Effector memory CD8-positive, alpha-beta T cell (primary cell): ENCODE measurements at regions not wholly inside any gene's neighbourhood (a gene's known extent, or its start where the extent isn't known, plus 50 kb on each side); places are given as distances from the start of the nearest gene placed in this dataset.
"Not testable (repeated sequence)": the region's sequence is repeated elsewhere in the genome, so short reads cannot be mapped to it uniquely, and the experiment has no call there.

ENCODE experiments used
- ATAC-seq: fragments of 150-1000 bp; cut with Tn5 transposase; replicated peaks from 2 replicates; pipeline ENCODE4 v1.10.0; 2021; ENCODE audit warnings: mild to moderate bottlenecking, moderate library complexity
- DNase-seq, 3 experiments: peaks; one replicate each; pipeline ENCODE4 v3.0.0; 2021
- H3K27ac Mint-ChIP-seq, 2 donors: one replicate each; pipeline ENCODE4 v1.8.0; 2022; ENCODE audit warnings: mild to moderate bottlenecking in 2 of 2, mixed read lengths in 2 of 2, moderate library complexity in 2 of 2
- H3K27me3 Mint-ChIP-seq, 2 donors: one replicate each; pipeline ENCODE4 v1.8.0; 2022; ENCODE audit warnings: mixed read lengths in 2 of 2
- H3K36me3 Mint-ChIP-seq: one replicate; pipeline ENCODE4 v1.8.0; 2022; ENCODE audit warnings: mild to moderate bottlenecking, moderate library complexity, mixed read lengths; ENCODE audit not compliant: insufficient read depth
- H3K4me1 Mint-ChIP-seq, 2 donors: one replicate each; pipeline ENCODE4 v1.8.0; 2022; ENCODE audit warnings: low read depth in 2 of 2, mixed read lengths in 2 of 2
- H3K4me3 Mint-ChIP-seq, 2 donors: one replicate each; pipeline ENCODE4 v1.8.0; 2022; ENCODE audit warnings: mild to moderate bottlenecking in 2 of 2, mixed read lengths in 2 of 2, moderate library complexity in 2 of 2
- H3K9me3 Mint-ChIP-seq, 2 donors: one replicate each; pipeline ENCODE4 v1.8.0; 2022; ENCODE audit warnings: mixed read lengths in 2 of 2

- no peak overlapping the region for H3K4me3 Mint-ChIP-seq
- no peak overlapping the region for H3K27ac Mint-ChIP-seq
- peaks cover 38 to 57% of the 10 kb centered on the region in 2 donors for H3K27me3 Mint-ChIP-seq
- ATAC-seq = no peak
- H3K36me3 Mint-ChIP-seq = no peaks in the 10 kb centered on the region
- peaks cover 0 to 5% of the 10 kb centered on the region in 2 donors for H3K9me3 Mint-ChIP-seq
- H3K4me1 Mint-ChIP-seq = no peaks in the 10 kb centered on the region
- DNase-seq = no peak
Measured at GRCh38 chr19:31064491-31064890, 284.7 kb downstream of the TSHZ3 start.

- Mint-ChIP-seq H3K4me3 (no peak overlapping the region), H3K27ac (no peak overlapping the region), H3K27me3 (peaks cover 38 to 40% of the 10 kb centered on the region in 2 donors), H3K4me1 (peaks cover 0 to 2% of the 10 kb centered on the region in 2 donors), H3K36me3 (no peaks in the 10 kb centered on the region), H3K9me3 (peaks cover 0 to 5% of the 10 kb centered on the region in 2 donors)
- no peak for ATAC-seq
- no peak for DNase-seq
Measured at GRCh38 chr19:31058676-31059340, 290.4 kb downstream of the TSHZ3 start.

- H3K4me1 Mint-ChIP-seq = peaks cover 0 to 2% of the 10 kb centered on the region in 2 donors
- no peak for DNase-seq
- ATAC-seq = no peak
- peaks cover 0 to 5% of the 10 kb centered on the region in 2 donors for H3K9me3 Mint-ChIP-seq
- no peak overlapping the region for H3K4me3 Mint-ChIP-seq
- H3K36me3 Mint-ChIP-seq = no peaks in the 10 kb centered on the region
- H3K27me3 Mint-ChIP-seq = peaks cover 38 to 39% of the 10 kb centered on the region in 2 donors
- H3K27ac Mint-ChIP-seq = no peak overlapping the region
Measured at GRCh38 chr19:31057476-31057875, 291.8 kb downstream of the TSHZ3 start.

GRCh38 chr19:31055454-31055853, 293.8 kb downstream of the TSHZ3 start:
- no peaks in the 10 kb centered on the region for H3K36me3 Mint-ChIP-seq
- peaks cover 0 to 2% of the 10 kb centered on the region in 2 donors for H3K4me1 Mint-ChIP-seq
- no peak overlapping the region for H3K27ac Mint-ChIP-seq
- no peak for DNase-seq
- no peak overlapping the region for H3K4me3 Mint-ChIP-seq
- peaks cover 38 to 50% of the 10 kb centered on the region in 2 donors for H3K27me3 Mint-ChIP-seq
- H3K9me3 Mint-ChIP-seq = no peaks in the 10 kb centered on the region
- no peak for ATAC-seq

- Mint-ChIP-seq H3K27ac (no peak overlapping the region), H3K27me3 (peaks cover 38 to 49% of the 10 kb centered on the region in 2 donors), H3K9me3 (no peaks in the 10 kb centered on the region), H3K4me1 (peaks cover 0 to 2% of the 10 kb centered on the region in 2 donors), H3K36me3 (no peaks in the 10 kb centered on the region), H3K4me3 (no peak overlapping the region)
- ATAC-seq = peak; percentile 63
- peak; percentile 1 to 18 (median 14) for DNase-seq
Measured at GRCh38 chr19:31054430-31054829, 294.8 kb downstream of the TSHZ3 start.

- no peak overlapping the region for H3K4me3 Mint-ChIP-seq
- no peaks in the 10 kb centered on the region for H3K9me3 Mint-ChIP-seq
- no peak overlapping the region for H3K27ac Mint-ChIP-seq
- ATAC-seq (no peak), DNase-seq (no peak)
- no peaks in the 10 kb centered on the region for H3K4me1 Mint-ChIP-seq
- peaks cover 34 to 36% of the 10 kb centered on the region in 2 donors for H3K27me3 Mint-ChIP-seq
- no peaks in the 10 kb centered on the region for H3K36me3 Mint-ChIP-seq
Measured at GRCh38 chr19:31049431-31049830, 299.8 kb downstream of the TSHZ3 start.

- no peaks in the 10 kb centered on the region for H3K36me3 Mint-ChIP-seq
- H3K27ac Mint-ChIP-seq = no peak overlapping the region
- no peak for ATAC-seq
- no peak overlapping the region for H3K4me3 Mint-ChIP-seq
- H3K27me3 Mint-ChIP-seq = peaks cover 17 to 22% of the 10 kb centered on the region in 2 donors
- H3K9me3 Mint-ChIP-seq = no peaks in the 10 kb centered on the region
- no peak for DNase-seq
- H3K4me1 Mint-ChIP-seq = no peaks in the 10 kb centered on the region
Measured at GRCh38 chr19:31046024-31046423, 303.2 kb downstream of the TSHZ3 start.

GRCh38 chr19:31041461-31041860, 307.8 kb downstream of the TSHZ3 start:
- Mint-ChIP-seq H3K27ac (no peak overlapping the region), H3K4me1 (no peaks in the 10 kb centered on the region), H3K36me3 (no peaks in the 10 kb centered on the region), H3K4me3 (no peak overlapping the region), H3K27me3 (peaks cover 24 to 33% of the 10 kb centered on the region in 2 donors), H3K9me3 (no peaks in the 10 kb centered on the region)
- DNase-seq = no peak
- ATAC-seq = no peak

GRCh38 chr19:31039151-31039550, 310.1 kb downstream of the TSHZ3 start:
- ATAC-seq = no peak
- no peaks in the 10 kb centered on the region for H3K36me3 Mint-ChIP-seq
- no peak overlapping the region for H3K27ac Mint-ChIP-seq
- H3K4me3 Mint-ChIP-seq = no peak overlapping the region
- H3K4me1 Mint-ChIP-seq = no peaks in the 10 kb centered on the region
- H3K9me3 Mint-ChIP-seq = peaks cover 0 to 2% of the 10 kb centered on the region in 2 donors
- DNase-seq = no peak
- H3K27me3 Mint-ChIP-seq = peaks cover 33 to 34% of the 10 kb centered on the region in 2 donors

- ATAC-seq (no peak), DNase-seq (no peak)
- Mint-ChIP-seq H3K36me3 (no peaks in the 10 kb centered on the region), H3K27ac (no peak overlapping the region), H3K9me3 (peaks cover 0 to 2% of the 10 kb centered on the region in 2 donors), H3K27me3 (peaks cover 30 to 31% of the 10 kb centered on the region in 2 donors), H3K4me3 (no peak overlapping the region), H3K4me1 (no peaks in the 10 kb centered on the region)
Measured at GRCh38 chr19:31037286-31037980, 311.8 kb downstream of the TSHZ3 start.

GRCh38 chr19:31031455-31031854, 317.8 kb downstream of the TSHZ3 start:
- not testable (repeated sequence) for H3K36me3 Mint-ChIP-seq, H3K4me1 Mint-ChIP-seq, H3K9me3 Mint-ChIP-seq, ATAC-seq, DNase-seq, H3K27ac Mint-ChIP-seq, H3K4me3 Mint-ChIP-seq
- peaks cover 8 to 28% of the 10 kb centered on the region in 2 donors for H3K27me3 Mint-ChIP-seq

GRCh38 chr19:31023038-31023437, 326.2 kb downstream of the TSHZ3 start:
- Mint-ChIP-seq H3K4me1 (no peaks in the 10 kb centered on the region), H3K9me3 (no peaks in the 10 kb centered on the region), H3K27me3 (peaks cover 8 to 30% of the 10 kb centered on the region in 2 donors), H3K4me3 (no peak overlapping the region), H3K27ac (no peak overlapping the region), H3K36me3 (no peaks in the 10 kb centered on the region)
- ATAC-seq (no peak), DNase-seq (no peak)

- peaks cover 21 to 23% of the 10 kb centered on the region in 2 donors for H3K27me3 Mint-ChIP-seq
- no peak for DNase-seq
- no peak overlapping the region for H3K27ac Mint-ChIP-seq
- no peak overlapping the region for H3K4me3 Mint-ChIP-seq
- ATAC-seq = no peak
- H3K36me3 Mint-ChIP-seq = no peaks in the 10 kb centered on the region
- no peaks in the 10 kb centered on the region for H3K9me3 Mint-ChIP-seq
- H3K4me1 Mint-ChIP-seq = peaks cover 0 to 13% of the 10 kb centered on the region in 2 donors
Measured at GRCh38 chr19:31018936-31019335, 330.3 kb downstream of the TSHZ3 start.

- ATAC-seq = no peak
- peaks cover 0 to 13% of the 10 kb centered on the region in 2 donors for H3K4me1 Mint-ChIP-seq
- no peak overlapping the region for H3K27ac Mint-ChIP-seq
- H3K27me3 Mint-ChIP-seq = peaks cover 13 to 35% of the 10 kb centered on the region in 2 donors
- H3K9me3 Mint-ChIP-seq = no peaks in the 10 kb centered on the region
- no peak for DNase-seq
- H3K36me3 Mint-ChIP-seq = no peaks in the 10 kb centered on the region
- H3K4me3 Mint-ChIP-seq = no peak overlapping the region
Measured at GRCh38 chr19:31015778-31016177, 333.5 kb downstream of the TSHZ3 start.
